Dedifferentiated amniotic fluid mesenchymal stem cell (primary cell): ENCODE measurements at regions not wholly inside any gene's neighbourhood (a gene's known extent, or its start where the extent isn't known, plus 50 kb on each side); places are given as distances from the start of the nearest gene placed in this dataset.
"Not testable (repeated sequence)": the region's sequence is repeated elsewhere in the genome, so short reads cannot be mapped to it uniquely, and the experiment has no call there.

Experiments
- DNase-seq: peaks from one replicate; pipeline ENCODE4 v3.0.0-alpha.2; 2016; ENCODE audit errors: extremely low spot score

- DNase-seq: no peak
Observed at GRCh38 chr7:142534726-142535122, 214.5 kb upstream of the PRSS1 start.

GRCh38 chr7:142533920-142534319 lies 215.4 kb upstream of the PRSS1 start:
- DNase-seq: no peak

GRCh38 chr7:142529591-142529990 lies 219.7 kb upstream of the PRSS1 start:
- no peak for DNase-seq

GRCh38 chr7:142528608-142529408 lies 220.5 kb upstream of the PRSS1 start:
- no peak for DNase-seq

GRCh38 chr7:142523821-142524460 lies 225.3 kb upstream of the PRSS1 start:
- no peak for DNase-seq

- DNase-seq: no peak
Observed at GRCh38 chr7:142522735-142523134, 226.5 kb upstream of the PRSS1 start.

GRCh38 chr7:142520885-142521284 lies 228.4 kb upstream of the PRSS1 start:
- DNase-seq: not testable (repeated sequence)

GRCh38 chr7:142520455-142520854 lies 228.8 kb upstream of the PRSS1 start:
- DNase-seq: not testable (repeated sequence)

GRCh38 chr7:142519079-142520078 lies 229.9 kb upstream of the PRSS1 start:
- DNase-seq: no peak

GRCh38 chr7:142516038-142516501 lies 233.2 kb upstream of the PRSS1 start:
- peak; percentile 63 for DNase-seq

- DNase-seq: not testable (repeated sequence)
Observed at GRCh38 chr7:142514716-142515115, 234.6 kb upstream of the PRSS1 start.

- peak; percentile 58 for DNase-seq
Observed at GRCh38 chr7:142513178-142513955, 235.9 kb upstream of the PRSS1 start.

GRCh38 chr7:142511801-142512200 lies 237.5 kb upstream of the PRSS1 start:
- DNase-seq: no peak

GRCh38 chr7:142511374-142511773 lies 237.9 kb upstream of the PRSS1 start:
- DNase-seq: no peak

GRCh38 chr7:142509235-142509634 lies 240.0 kb upstream of the PRSS1 start:
- DNase-seq: not testable (repeated sequence)

GRCh38 chr7:142508251-142508650 lies 241.0 kb upstream of the PRSS1 start:
- no peak for DNase-seq

- DNase-seq: no peak
Observed at GRCh38 chr7:142507799-142508198, 241.5 kb upstream of the PRSS1 start.

GRCh38 chr7:142507066-142507465 lies 242.2 kb upstream of the PRSS1 start:
- not testable (repeated sequence) for DNase-seq

GRCh38 chr7:142506601-142507000 lies 242.7 kb upstream of the PRSS1 start:
- no peak for DNase-seq

GRCh38 chr7:142503949-142504348 lies 245.3 kb upstream of the PRSS1 start:
- DNase-seq: not testable (repeated sequence)

GRCh38 chr7:142503036-142503435 lies 245.2 kb upstream of the PRSS58 start:
- DNase-seq: no peak
